ENCODE measurements at regions not wholly inside any gene's neighbourhood (a gene's known extent, or its start where the extent isn't known, plus 50 kb on each side); places are given as distances from the start of the nearest gene placed in this dataset.

- Histone ChIP-seq H3K27ac (ENCODE audit: low read depth in 1 of 2, low read length in 2 of 2) (no peak overlapping the region), H3K36me3 (replicated peaks in 1 of 2; ENCODE audit: control insufficient read depth in 1 of 2, insufficient read depth in 2 of 2, low read length in 2 of 2) (no peaks in the 10 kb centered on the region), H3K9ac (ENCODE audit: insufficient read depth, low read length, poor library complexity, severe bottlenecking) (no peak overlapping the region), H3K79me2 (ENCODE audit: insufficient read depth, low read length) (no peaks in the 10 kb centered on the region), H3K4me2 (replicated peaks; ENCODE audit: extremely low read depth, low read length, poor library complexity, severe bottlenecking) (no peak overlapping the region), H3K4me1 (ENCODE audit: control insufficient read depth in 1 of 2, insufficient read depth in 2 of 2, low read length in 2 of 2) (no peaks in the 10 kb centered on the region), H3K27me3 (ENCODE audit: control insufficient read depth in 2 of 2, insufficient read depth in 2 of 2, low read length in 2 of 2) (no peaks in the 10 kb centered on the region), H3K4me3 (replicated peaks in 1 of 3; ENCODE audit: low read depth in 2 of 3, low read length in 3 of 3) (no peak overlapping the region), H2AFZ (ENCODE audit: insufficient read depth, low read depth, low read length, poor library complexity, severe bottlenecking) (no peak overlapping the region), H3K9me3 (replicated peaks in 1 of 2; ENCODE audit: control insufficient read depth in 1 of 2, insufficient read depth in 1 of 2, low read length in 2 of 2) (peaks cover 0 to 4% of the 10 kb centered on the region in 2 donors), H4K20me1 (ENCODE audit: insufficient read depth, low read length) (no peaks in the 10 kb centered on the region)
- H3K36me3 Mint-ChIP-seq, result no peaks in the 10 kb centered on the region
- intact Hi-C loops (cut with micrococcal nuclease), result no loop called here
- peaks cover 0 to 11% (median 4%) of the 10 kb centered on the region in 7 donors for H3K9me3 Mint-ChIP-seq
- 88% methylated on average over 1 of the region's 2 CpGs for WGBS (ENCODE audit: insufficient coverage)
- H3K4me3 Mint-ChIP-seq, result no peak overlapping the region
- H3K27me3 Mint-ChIP-seq (ENCODE audit: low read depth in 3 of 3), result no peaks in the 10 kb centered on the region
- H3K27ac Mint-ChIP-seq, result no peak overlapping the region
- TF ChIP-seq CTCF (IDR thresholded peaks at IDR 0.05), result no peak
- no peak for DNase-seq
- no peaks in the 10 kb centered on the region for H3K4me1 Mint-ChIP-seq
Observed at GRCh38 chr6:80438772-80439171, 332.3 kb downstream of the BCKDHB start.

- Histone ChIP-seq H3K9ac (ENCODE audit: insufficient read depth, low read length, poor library complexity, severe bottlenecking) (no peak overlapping the region), H3K79me2 (ENCODE audit: insufficient read depth, low read length) (no peaks in the 10 kb centered on the region), H3K27ac (ENCODE audit: low read depth in 1 of 2, low read length in 2 of 2) (no peak overlapping the region), H3K36me3 (replicated peaks in 1 of 2; ENCODE audit: control insufficient read depth in 1 of 2, insufficient read depth in 2 of 2, low read length in 2 of 2) (no peaks in the 10 kb centered on the region), H3K4me1 (ENCODE audit: control insufficient read depth in 1 of 2, insufficient read depth in 2 of 2, low read length in 2 of 2) (no peaks in the 10 kb centered on the region), H3K27me3 (ENCODE audit: control insufficient read depth in 2 of 2, insufficient read depth in 2 of 2, low read length in 2 of 2) (no peaks in the 10 kb centered on the region), H3K9me3 (replicated peaks in 1 of 2; ENCODE audit: control insufficient read depth in 1 of 2, insufficient read depth in 1 of 2, low read length in 2 of 2) (peaks cover 5 to 6% of the 10 kb centered on the region in 2 donors), H3K4me2 (replicated peaks; ENCODE audit: extremely low read depth, low read length, poor library complexity, severe bottlenecking) (no peak overlapping the region), H3K4me3 (replicated peaks in 1 of 3; ENCODE audit: low read depth in 2 of 3, low read length in 3 of 3) (no peak overlapping the region), H2AFZ (ENCODE audit: insufficient read depth, low read depth, low read length, poor library complexity, severe bottlenecking) (no peak overlapping the region), H4K20me1 (ENCODE audit: insufficient read depth, low read length) (no peaks in the 10 kb centered on the region)
- H3K27ac Mint-ChIP-seq, result no peak overlapping the region
- intact Hi-C loops (cut with micrococcal nuclease), result no loop called here
- peaks cover 0 to 18% (median 10%) of the 10 kb centered on the region in 7 donors for H3K9me3 Mint-ChIP-seq
- H3K36me3 Mint-ChIP-seq, result no peaks in the 10 kb centered on the region
- DNase-seq, result no peak
- no peak overlapping the region for H3K4me3 Mint-ChIP-seq
- H3K4me1 Mint-ChIP-seq, result no peaks in the 10 kb centered on the region
- 89% methylated on average over 2 of the region's 5 CpGs for WGBS (ENCODE audit: insufficient coverage)
- TF ChIP-seq CTCF (IDR thresholded peaks at IDR 0.05), result no peak
- H3K27me3 Mint-ChIP-seq (ENCODE audit: low read depth in 3 of 3), result no peaks in the 10 kb centered on the region
Observed at GRCh38 chr6:80437801-80438200, 331.3 kb downstream of the BCKDHB start.

All from CD14-positive monocyte (primary cell).